ENCODE measurements at regions not wholly inside any gene's neighbourhood (a gene's known extent, or its start where the extent isn't known, plus 50 kb on each side); places are given as distances from the start of the nearest gene placed in this dataset.

DNA sequence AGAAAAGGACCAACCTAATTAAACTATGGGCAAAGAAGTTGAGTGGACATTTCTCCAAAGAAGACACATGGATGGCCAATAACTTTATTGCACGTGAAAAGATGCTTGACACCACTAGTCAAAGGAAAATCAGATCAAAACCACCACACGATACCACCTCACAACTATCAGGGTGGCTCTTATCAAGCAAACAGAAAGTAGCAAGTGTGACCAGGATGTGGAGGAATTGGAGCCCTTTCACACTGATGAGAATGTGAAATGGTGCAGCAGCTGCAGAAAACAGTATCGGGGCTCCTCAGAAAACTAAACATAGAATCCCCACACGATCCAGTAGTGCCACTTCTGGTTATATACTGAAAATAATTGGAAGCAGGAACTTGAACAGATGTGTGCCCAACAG is 72.2 kb upstream of the ALKAL2 start:
- TF ChIP-seq, protein P1, sequence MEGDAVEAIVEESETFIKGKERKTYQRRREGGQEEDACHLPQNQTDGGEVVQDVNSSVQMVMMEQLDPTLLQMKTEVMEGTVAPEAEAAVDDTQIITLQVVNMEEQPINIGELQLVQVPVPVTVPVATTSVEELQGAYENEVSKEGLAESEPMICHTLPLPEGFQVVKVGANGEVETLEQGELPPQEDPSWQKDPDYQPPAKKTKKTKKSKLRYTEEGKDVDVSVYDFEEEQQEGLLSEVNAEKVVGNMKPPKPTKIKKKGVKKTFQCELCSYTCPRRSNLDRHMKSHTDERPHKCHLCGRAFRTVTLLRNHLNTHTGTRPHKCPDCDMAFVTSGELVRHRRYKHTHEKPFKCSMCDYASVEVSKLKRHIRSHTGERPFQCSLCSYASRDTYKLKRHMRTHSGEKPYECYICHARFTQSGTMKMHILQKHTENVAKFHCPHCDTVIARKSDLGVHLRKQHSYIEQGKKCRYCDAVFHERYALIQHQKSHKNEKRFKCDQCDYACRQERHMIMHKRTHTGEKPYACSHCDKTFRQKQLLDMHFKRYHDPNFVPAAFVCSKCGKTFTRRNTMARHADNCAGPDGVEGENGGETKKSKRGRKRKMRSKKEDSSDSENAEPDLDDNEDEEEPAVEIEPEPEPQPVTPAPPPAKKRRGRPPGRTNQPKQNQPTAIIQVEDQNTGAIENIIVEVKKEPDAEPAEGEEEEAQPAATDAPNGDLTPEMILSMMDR (IDR thresholded peaks at IDR 0.05; ENCODE audit: borderline replicate concordance, extremely low read depth, low read length, poor library complexity, severe bottlenecking) = no peak
- TF ChIP-seq EZH2 (IDR thresholded peaks at IDR 0.05; ENCODE audit: borderline replicate concordance, low read depth, low read length, severe bottlenecking) = no peak
